ENCODE measurements at regions not wholly inside any gene's neighbourhood (a gene's known extent, or its start where the extent isn't known, plus 50 kb on each side); places are given as distances from the start of the nearest gene placed in this dataset.

- TF ChIP-seq, protein P1, sequence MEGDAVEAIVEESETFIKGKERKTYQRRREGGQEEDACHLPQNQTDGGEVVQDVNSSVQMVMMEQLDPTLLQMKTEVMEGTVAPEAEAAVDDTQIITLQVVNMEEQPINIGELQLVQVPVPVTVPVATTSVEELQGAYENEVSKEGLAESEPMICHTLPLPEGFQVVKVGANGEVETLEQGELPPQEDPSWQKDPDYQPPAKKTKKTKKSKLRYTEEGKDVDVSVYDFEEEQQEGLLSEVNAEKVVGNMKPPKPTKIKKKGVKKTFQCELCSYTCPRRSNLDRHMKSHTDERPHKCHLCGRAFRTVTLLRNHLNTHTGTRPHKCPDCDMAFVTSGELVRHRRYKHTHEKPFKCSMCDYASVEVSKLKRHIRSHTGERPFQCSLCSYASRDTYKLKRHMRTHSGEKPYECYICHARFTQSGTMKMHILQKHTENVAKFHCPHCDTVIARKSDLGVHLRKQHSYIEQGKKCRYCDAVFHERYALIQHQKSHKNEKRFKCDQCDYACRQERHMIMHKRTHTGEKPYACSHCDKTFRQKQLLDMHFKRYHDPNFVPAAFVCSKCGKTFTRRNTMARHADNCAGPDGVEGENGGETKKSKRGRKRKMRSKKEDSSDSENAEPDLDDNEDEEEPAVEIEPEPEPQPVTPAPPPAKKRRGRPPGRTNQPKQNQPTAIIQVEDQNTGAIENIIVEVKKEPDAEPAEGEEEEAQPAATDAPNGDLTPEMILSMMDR (IDR thresholded peaks at IDR 0.05) = no peak
- no peak for TF ChIP-seq POLR2A (IDR thresholded peaks at IDR 0.05)
- TF ChIP-seq EP300 (IDR thresholded peaks at IDR 0.05) = no peak
Observed at GRCh38 chr1:23627069-23627735, 64.4 kb upstream of the RPL11 start.

Data from sigmoid colon (tissue), 4 donors.